GM18870 (cell line): ENCODE measurements at regions not wholly inside any gene's neighbourhood (a gene's known extent, or its start where the extent isn't known, plus 50 kb on each side); places are given as distances from the start of the nearest gene placed in this dataset.

ENCODE experiments used
- ATAC-seq: cut with Tn5 transposase; IDR thresholded peaks from one replicate; pipeline ENCODE4 v1.9.1; 2021; ENCODE audit warnings: moderate library complexity; ENCODE audit not compliant: unreplicated experiment

GRCh38 chr17:72206376-72206775, 85.6 kb downstream of the SOX9 start:
- no peak for ATAC-seq

DNA sequence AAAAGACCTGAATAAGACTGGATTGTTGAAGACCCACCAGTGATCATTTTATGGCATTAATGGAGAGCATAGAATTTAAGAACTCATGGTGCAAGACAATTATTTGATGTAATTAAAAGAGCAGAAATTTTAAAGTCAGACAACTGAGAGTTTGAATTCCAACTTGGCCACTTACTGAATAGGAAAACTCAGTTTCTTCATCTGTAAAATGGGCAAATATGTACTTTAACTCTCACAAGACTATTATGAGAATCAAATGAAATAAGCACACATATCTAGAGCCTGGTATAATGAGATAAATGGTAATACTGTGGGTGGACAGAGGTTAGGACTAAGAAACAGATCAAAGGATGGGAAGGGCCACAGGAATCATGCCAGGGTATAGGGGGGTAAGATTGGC, 88.0 kb downstream of the SOX9 start:
- ATAC-seq, result no peak

DNA sequence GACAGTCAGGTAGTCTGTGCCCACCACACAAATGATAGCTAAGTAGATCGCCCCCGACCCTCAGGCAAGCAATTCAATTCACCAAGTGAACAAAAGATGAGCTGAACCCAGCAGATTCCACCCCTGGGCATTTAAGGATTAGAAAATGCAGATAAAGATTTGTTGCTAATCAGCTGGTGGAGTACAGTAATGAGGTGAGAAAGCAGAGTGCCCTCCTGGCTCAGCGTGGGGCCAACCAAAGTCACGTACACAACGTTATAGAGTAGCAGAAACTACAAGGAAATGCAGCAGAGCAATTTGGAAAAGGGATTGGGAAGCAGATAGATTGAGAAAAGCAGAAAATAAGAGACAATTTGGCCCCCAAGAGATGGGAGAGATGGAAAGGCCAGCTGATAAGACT, 91.2 kb downstream of the SOX9 start:
- no peak for ATAC-seq

- ATAC-seq, result no peak
These were observed 94.7 kb downstream of the SOX9 start for GRCh38 chr17:72215490-72215889.

DNA sequence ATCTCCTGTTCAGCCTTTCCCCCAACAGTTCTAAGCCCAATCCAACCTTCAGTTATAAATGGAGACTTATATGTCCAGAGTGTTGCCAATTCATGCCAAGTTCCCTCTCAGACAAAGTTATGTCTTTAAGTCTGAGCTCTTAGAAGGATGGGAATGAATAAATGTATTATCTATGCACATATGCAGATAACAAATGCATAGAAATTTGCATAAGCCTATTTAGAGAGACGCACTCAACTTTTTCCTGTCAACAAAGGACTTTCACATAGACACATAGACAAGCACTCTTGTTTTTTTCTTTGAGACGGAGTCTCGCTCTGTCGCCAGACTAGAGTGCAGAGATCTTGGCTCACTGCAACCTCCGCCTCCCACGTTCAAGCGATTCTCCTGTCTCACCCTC, 95.1 kb downstream of the SOX9 start:
- no peak for ATAC-seq

DNA sequence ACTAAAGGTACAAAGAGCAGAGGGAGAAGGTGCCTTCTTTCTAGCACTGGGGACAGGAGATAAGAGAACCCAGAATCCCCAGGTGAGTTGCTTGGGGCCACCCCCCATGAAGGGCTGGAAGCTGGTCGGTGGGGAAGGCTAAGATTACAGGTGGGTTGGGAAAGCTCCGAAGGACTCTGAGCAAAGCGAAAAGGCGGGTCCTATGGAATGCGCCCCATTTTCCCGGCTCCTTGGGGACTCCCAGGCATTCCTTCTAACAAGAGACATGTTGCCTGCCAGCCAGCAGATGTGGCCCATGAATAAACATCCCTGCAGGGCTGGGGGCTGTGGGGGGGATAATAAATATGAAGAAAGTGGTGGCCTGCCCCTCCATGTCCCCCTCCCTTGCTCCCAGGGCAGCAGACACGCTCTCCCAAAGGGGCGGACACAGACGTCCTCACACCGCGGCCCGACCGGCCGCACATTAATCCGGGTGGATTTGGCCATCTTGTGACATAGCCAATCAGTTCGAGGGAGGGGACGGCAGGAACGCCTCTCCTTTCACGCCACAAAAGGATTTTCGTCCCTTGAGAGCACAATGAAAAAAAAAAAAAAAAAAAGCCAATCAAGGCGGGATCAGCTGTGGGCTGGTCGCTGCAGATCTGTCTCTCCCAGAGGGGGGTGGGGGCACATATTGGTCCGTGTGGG, 98.5 kb downstream of the SOX9 start:
- ATAC-seq, result no peak

DNA sequence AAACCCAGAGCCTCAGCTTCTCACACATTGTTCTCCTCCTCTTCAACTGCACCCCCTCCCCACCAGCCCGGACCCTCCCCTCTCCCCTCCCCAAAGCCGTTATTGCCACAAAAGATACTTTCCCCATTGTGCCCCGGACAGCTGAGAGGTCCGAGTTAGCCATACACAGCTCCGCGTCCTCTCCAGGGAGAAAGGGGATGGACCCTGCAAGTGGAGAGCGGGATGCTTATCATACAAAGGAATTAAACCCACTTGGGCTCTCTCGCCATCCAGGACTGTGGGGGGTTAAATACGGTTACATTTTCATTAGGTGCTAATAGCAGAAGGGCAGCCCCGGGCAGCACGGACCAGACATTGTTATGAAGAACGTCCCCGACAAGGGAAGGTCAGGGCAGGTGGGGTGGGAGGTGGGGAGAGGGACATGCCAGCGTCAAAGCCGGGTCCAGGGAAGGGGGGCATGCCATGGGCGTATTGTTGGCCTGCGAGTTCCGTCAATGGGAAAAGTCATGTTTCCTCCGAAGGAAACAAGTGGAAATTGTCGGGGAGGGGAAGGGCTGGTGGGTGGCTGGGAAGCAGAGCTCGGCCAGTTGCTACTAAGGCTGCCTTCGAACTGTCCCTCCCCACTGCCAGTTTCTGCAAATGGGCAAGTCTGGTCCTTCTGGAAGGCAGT, 99.1 kb downstream of the SOX9 start:
- no peak for ATAC-seq

DNA sequence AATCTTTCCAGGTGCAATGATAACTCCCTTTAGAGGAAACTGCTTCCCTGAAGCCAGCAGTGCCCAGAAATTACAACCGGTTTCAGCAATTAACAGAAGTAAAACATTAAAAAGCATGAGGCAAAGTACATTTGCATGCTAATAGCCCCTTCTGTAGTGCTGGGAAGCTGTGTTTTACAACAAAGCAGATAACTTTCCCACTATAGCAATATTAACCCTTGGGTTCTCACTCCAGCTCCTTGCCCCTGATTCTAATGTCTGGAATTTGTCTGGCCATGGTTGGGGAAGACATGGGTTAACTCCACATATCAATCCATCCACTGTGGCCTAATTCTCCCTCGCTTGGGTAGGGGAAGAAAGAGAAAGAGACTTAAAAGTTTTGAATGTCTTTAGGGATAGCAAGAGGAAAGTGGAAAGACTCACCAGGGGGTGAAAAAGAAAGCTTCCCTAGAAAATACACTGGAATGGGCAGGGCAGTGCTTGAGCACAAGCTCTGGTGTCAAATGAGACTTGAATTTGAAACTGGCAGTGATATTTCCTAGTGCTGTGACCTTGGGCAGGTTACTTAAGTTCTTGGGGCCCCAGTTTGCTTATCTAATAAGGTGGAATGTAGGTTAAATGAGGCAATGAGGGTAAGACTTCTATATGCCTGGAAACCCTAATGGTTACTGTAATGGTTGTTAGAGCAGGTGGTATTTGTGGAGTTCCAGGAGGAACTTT, 102.0 kb downstream of the SOX9 start:
- no peak for ATAC-seq

- ATAC-seq, result no peak
These were observed 103.1 kb downstream of the SOX9 start for GRCh38 chr17:72223866-72224291.

DNA sequence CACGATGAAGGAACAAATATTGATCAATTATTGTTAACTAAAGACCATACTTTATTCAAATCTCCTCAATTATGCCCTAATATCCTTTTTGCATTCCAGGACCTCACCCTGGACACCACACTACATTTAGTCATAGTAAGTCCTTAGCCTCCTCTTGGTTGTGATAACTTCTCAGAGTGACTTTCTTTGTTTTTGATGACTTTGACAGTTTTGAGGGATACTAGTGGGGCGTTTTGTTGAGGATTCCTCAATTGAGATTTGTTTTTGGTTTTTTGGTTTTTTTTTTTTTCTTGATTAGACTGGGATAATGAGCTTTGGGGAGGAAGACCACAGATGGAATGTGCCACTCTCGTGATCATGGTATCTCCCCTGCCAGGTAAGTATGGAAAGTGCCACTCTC, 105.5 kb downstream of the SOX9 start:
- no peak for ATAC-seq

- no peak for ATAC-seq
These were observed 113.2 kb downstream of the SOX9 start for GRCh38 chr17:72233986-72234385.

DNA sequence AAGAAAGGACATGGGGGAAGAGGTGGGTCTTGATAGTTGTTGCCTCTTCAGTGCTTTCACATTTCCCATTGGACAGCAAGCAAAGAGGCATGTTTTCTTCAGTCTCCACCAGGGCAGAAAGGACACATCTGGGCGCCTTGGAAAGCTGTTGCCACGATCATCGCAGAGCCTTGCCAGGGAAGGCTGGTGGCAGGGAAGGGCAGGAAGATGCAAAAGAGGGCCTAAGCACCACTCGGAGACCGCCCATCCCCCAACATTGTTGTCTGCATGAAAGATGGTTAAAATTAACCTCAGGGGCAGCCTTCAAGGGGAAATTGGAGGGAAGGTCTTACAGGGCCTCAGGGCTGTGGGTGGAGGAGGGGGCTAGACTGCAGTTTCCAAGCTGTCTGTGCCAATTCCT, 114.2 kb downstream of the SOX9 start:
- no peak for ATAC-seq

DNA sequence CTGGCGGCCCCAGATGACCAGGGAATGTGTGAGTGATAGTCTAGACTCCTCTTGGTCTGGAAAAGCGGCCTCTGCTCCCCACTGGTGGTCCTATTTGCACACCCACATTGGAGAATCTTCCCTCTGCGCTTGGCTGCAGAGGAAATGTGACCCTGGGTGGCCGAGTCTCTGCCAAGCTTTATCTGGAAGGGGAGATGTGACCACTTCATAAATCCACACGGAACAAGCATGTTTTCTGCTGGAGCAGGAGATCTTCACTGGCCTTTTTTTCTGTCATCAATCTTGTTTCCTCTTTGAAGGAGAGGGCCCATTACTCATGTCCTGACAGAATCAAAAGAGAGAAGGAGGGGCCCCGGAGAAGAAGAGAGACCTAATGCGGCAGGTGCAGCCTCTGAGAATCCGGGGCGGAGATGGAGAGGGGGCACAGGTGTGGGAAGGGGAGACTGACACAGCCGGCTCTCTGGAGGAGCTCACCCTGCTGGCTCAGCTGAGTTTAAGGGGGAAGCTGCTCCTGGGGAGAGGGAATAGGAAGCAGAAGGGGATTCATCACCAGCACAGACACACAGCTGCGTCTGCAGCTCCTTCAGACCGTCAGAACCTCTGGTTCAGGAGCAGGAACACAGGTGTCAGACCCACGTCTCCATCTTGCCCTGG, 116.3 kb downstream of the SOX9 start:
- ATAC-seq, result no peak

DNA sequence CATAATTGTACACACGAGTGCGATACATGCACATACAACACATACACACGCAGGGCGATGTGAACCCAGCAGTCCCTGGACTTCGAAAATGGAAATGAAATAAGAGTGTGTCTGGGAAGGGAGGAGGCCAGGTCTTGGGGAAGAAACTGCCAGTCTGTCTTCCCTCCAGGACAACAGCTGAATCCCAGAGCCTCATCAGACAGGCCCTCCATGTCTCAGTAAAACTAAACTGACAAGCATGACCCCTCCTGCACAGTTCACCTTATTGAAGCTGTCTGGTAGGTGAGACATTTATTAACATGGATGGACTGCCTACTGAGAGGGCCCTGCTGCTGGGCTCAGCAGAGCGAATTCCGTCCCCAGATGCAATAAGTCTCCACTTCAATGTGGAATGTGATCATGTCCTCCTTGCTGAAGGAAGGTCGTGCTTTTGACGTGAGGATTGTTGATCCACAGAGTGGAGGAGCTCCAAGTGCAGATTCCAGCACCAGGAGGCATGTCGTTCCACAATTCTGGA, 117.4 kb downstream of the SOX9 start:
- ATAC-seq, result no peak

DNA sequence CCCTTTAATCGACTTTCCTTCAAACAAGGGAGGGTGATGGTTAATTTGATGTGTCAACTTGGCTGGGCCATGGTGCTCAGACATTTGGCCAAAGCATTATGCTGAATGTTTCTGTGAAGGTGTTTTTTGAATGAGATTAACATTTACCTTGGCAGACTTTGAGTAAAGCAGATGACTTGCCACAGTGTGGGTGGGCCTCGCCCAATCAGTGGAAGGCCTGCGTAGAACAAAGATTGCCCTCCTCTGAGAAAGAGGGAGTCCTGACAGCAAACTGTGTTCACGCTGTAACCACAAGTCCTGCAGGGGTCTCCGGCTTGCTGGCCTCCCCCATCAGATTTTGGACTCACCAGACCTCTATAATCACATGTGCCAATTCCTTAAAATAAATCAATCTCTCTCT, 118.7 kb downstream of the SOX9 start:
- no peak for ATAC-seq

GRCh38 chr17:72240333-72240732, 119.5 kb downstream of the SOX9 start:
- peak; percentile 79 for ATAC-seq

DNA sequence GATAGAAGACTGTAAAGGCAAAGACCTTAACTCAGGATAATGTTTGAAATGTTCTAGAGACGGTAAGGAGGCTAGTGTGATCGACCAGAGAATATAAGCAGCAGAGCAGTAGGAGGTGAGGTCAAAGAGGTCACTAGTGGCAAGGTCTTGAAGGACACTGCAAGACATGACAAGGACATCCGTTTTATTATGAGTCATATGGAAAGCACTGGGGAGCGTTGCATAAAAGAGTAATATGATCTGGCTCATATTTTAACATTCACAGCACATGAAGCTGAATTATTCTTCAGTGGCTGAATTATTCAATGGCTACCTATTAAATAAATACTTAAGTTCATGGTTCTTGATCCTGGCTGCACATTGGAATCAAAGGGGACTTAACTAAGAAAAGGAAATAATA, 123.7 kb downstream of the SOX9 start:
- no peak for ATAC-seq

GRCh38 chr17:72244956-72245355, 124.1 kb downstream of the SOX9 start:
- no peak for ATAC-seq

DNA sequence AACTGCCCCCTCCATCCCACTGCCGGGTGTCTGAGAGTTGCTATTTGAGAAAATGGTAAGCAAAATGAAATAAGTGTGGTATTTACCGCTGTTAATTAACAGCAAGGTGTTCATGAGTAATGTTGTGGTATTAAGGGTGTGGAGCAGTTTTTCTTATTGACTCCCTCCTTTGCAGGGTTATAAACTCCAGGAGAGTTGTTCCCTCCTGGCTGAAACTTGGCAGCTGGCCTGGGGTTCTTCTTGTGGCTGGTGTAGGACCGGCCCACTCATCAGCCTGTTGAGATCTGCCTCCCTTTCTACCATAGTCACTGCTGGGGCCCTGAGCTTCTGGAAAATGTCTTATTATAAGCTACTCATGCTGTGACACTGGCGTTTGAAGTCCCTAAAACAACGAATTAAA, 128.6 kb downstream of the SOX9 start:
- ATAC-seq, result no peak

DNA sequence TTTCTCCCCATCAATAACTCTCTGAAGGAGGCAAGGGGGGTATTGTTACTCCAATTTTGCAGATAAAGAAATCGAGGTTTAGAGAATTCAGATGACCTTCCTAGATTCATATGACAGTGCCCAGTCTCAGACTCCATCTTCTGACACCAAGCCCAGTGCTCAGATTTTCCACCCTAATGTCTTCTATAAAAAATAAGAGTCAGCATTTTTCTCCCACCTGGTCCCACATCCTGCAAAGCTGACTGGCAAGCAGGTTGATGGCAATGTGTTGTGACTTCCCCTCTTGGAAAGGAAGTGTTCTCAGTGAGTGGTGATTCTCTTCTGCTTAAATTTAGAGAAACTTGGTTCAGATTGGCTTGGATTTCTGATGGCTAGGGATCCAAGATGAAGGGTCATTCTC, 129.4 kb downstream of the SOX9 start:
- ATAC-seq, result no peak

- no peak for ATAC-seq
These were observed 132.8 kb downstream of the SOX9 start for GRCh38 chr17:72253597-72253996.
